ENCODE measurements at regions not wholly inside any gene's neighbourhood (a gene's known extent, or its start where the extent isn't known, plus 50 kb on each side); places are given as distances from the start of the nearest gene placed in this dataset.
"Not testable (repeated sequence)": the region's sequence is repeated elsewhere in the genome, so short reads cannot be mapped to it uniquely, and the experiment has no call there.

DNA sequence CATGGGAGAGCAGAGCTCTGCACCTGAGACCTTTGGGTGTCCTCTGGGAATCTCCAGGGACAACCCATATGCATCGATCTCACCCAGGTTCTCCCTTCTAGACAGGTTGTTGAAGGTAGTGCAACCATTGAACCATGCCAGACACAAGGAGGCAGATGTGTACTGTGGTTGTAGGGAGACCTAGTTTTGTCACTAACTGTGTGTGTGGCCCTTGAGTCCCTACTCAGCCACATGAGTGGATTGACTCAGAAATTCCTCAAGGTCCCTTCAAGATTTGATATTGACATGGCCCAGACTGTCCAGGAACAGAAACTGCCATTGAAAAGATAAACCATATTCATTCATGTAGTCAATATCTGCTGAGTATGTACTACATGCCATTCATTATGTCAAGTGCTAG, 396.4 kb upstream of the CCL2 start:
- Histone ChIP-seq H3K36me3 (replicated peaks) (no peaks in the 10 kb centered on the region), H3K4me1 (no peaks in the 10 kb centered on the region), H3K27me3 (ENCODE audit: low read depth) (no peaks in the 10 kb centered on the region; the same call in 1 of the 2 replicates), H3K9me3 (no peaks in the 10 kb centered on the region), H3K4me3 (no peak overlapping the region)
- in situ Hi-C loops (cut with MboI; ENCODE audit: low sequenced_read_pairs): no loop called here
- DNase-seq (ENCODE audit: low spot score in 2 of 2): no peak

DNA sequence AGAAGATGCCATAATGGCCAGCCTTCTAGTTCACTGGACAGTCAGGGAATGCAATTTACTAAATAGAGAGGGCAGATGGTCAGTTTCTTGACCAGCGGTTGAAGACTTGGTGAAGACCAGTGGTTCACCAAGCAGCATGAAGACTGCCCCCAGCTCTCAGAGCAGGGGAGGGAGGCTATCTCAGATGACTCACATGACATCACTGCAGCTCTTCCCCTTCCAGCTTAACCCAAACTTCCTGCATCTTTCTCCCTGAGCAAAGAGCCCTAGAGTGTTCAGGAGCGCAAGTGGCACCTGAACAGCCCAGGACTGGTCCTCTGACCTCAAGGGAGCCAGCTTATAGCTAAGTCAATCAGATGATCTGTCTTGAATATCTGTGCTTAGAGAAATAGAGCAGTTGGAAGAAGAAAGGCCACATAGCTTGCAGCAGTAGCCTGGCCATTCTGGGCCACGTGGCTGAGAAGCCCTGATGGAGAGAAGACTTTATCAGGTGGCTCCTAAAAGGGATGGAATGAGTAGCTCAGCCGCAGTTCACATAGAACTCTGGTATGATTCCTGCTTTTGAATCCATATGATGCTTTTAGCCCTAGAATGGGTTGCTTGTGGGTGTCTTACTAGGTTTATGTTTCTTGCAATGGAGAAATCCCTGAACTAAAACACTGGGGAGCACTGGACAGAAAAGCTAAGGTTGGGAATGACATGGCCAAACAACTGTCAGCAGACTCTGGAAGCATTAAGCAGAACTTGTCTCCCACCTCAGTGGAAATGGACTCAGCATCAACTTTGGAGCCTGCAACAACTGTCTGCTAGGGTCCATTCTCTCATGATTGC, 392.1 kb upstream of the CCL2 start:
- DNase-seq (ENCODE audit: low spot score in 2 of 2): no peak
- Histone ChIP-seq H3K4me3 (no peak overlapping the region), H3K36me3 (replicated peaks) (no peaks in the 10 kb centered on the region), H3K4me1 (no peaks in the 10 kb centered on the region), H3K27me3 (ENCODE audit: low read depth) (no peaks in the 10 kb centered on the region; the same call in 1 of the 2 replicates), H3K9me3 (no peaks in the 10 kb centered on the region)
- in situ Hi-C loops (cut with MboI; ENCODE audit: low sequenced_read_pairs): no loop called here

DNA sequence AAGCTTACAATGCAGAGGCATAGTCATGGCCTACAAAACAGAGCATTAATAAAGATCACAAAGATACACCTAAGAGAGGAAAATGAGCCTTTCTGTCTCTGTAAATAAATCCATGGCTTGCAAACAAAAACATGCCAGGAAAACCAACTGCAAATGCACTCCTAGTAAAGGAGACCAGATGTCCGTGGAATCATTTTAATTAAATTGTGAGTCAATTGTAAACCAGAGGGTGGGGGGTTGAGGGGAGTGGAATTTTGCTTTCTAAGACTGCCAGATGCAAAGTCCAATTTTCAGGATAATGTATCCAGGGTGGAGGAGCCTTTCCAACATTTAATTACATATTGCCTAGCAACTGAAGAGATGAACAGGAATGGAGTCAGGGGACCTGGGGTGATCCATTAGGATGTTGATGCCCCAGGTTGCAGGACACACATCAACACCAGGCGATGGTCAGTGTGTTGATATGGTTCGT, 390.3 kb upstream of the CCL2 start:
- Histone ChIP-seq H3K4me1 (no peaks in the 10 kb centered on the region), H3K36me3 (replicated peaks) (no peaks in the 10 kb centered on the region)
- in situ Hi-C loops (cut with MboI; ENCODE audit: low sequenced_read_pairs): no loop called here

DNA sequence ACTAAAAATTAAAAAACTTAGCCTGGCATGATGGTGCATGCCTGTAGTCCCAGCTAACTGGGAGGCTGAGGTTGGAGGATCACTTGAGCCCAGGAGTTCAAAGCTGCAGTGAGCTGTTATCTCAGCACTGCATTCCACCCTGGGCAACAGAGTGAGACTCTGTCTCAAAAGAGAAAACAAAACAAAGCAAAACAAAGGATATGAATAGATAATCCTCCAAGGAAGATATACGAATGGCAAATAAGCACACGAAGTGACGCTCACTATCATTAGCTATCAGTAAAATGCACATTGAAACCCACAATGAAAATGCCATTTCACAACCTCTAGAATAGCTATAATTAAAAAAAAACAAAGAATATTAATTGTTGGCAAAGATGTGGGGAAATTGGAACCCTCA, 386.2 kb upstream of the CCL2 start:
- DNase-seq (ENCODE audit: low spot score in 2 of 2): no peak
- Histone ChIP-seq H3K4me3 (no peak overlapping the region), H3K27me3 (ENCODE audit: low read depth) (no peaks in the 10 kb centered on the region), H3K4me1 (no peaks in the 10 kb centered on the region), H3K9me3 (no peaks in the 10 kb centered on the region), H3K36me3 (replicated peaks) (no peaks in the 10 kb centered on the region)
- in situ Hi-C loops (cut with MboI; ENCODE audit: low sequenced_read_pairs): no loop called here

More for the DNA sequence above, 390.3 kb upstream of the CCL2 start:
- no peaks in the 10 kb centered on the region; the same call in 1 of the 2 replicates for H3K27me3 ChIP-seq (ENCODE audit: low read depth)
- DNase-seq (ENCODE audit: low spot score in 2 of 2): no peak
- no peaks in the 10 kb centered on the region for H3K9me3 ChIP-seq
- H3K4me3 ChIP-seq: no peak overlapping the region

DNA sequence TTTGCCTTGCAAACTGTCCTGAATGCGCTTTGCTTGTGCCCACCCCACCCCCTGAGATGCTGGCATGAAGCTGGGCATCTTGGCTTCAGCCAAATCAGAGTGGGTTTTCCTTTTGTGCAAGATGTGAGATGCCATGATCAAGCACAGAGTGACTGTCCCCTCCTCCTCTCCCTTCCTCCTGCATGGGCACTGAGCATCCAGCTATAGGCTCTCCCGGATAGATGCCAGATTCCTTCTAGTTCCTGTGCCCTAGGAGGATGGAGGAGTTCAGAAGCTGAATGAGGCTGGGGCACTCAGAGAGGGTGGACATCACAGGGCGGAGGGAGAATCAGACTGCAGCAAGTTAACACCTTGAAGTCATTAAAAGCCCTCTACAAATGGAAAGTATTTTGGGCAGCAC, 384.1 kb upstream of the CCL2 start:
- in situ Hi-C loops (cut with MboI; ENCODE audit: low sequenced_read_pairs): no loop called here
- DNase-seq (ENCODE audit: low spot score in 2 of 2): no peak
- no peaks in the 10 kb centered on the region for H3K36me3 ChIP-seq (replicated peaks)

DNA sequence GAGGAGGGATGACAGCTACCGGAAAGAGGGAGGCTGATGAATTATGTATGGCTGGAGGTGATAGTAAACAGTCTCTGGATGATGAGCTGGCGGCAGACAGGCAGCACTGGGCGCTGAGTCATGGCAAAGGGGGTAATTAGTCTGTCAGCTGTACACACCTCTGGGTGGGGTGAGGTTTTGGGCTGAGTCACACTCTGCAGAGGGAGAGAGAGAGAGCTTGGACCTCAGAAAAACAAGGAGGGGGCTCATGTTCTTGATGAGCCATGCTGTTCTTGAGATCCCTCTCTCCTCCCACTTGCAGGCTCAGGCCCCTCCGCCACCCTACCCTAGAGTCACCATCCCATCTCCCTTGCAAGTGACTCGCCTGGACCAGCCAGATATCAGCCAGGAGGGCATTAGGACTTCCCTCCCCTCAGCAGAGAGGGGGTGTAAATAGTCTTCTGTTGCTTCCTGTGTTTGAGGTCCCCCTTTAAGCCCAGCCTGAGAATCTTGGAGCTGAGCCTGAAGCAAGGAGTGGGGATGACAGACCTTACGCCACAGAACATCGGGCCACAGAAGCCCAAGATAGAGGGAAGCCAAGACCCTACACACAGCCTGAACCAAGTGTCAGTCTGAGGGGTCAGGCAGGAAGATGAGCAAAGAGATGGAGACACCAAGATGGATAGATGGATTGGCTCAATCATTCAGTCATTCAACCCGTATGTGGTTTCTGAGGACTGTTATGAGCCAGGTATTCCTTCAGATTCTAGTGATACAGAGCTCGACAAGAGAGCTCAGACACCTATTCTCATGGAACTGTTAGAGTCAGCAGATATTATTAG, 383.2 kb upstream of the CCL2 start:
- in situ Hi-C loops (cut with MboI; ENCODE audit: low sequenced_read_pairs): no loop called here
- H3K36me3 ChIP-seq (replicated peaks): no peaks in the 10 kb centered on the region
- no peaks in the 10 kb centered on the region for H3K4me1 ChIP-seq
- DNase-seq (ENCODE audit: low spot score in 2 of 2): no peak
- H3K4me3 ChIP-seq: no peak overlapping the region
- H3K27me3 ChIP-seq (ENCODE audit: low read depth): no peaks in the 10 kb centered on the region
- no peaks in the 10 kb centered on the region for H3K9me3 ChIP-seq

More for the DNA sequence above, 384.1 kb upstream of the CCL2 start:
- H3K27me3 ChIP-seq (ENCODE audit: low read depth): no peaks in the 10 kb centered on the region
- no peaks in the 10 kb centered on the region for H3K9me3 ChIP-seq
- no peaks in the 10 kb centered on the region for H3K4me1 ChIP-seq
- H3K4me3 ChIP-seq: no peak overlapping the region

DNA sequence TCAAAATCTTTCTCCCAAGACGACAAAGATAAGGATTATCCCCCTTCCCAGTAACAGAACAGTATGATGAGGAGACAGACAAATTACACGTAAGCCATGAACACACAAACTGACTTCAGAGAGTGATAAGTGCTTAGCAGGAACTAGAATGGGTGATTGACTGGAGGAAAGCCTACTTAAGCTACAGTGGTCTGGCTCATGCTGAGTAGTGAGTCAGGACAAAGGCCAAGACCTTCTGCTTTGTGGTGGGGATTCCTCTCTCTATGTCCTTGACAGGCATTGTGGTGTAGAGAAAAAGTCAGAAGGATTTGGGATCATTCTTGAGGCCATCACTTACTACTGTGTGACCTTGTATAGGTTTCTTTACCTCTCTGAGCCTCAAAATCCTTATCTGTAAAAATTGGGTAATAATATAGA, 381.9 kb upstream of the CCL2 start:
- no peaks in the 10 kb centered on the region for H3K27me3 ChIP-seq (ENCODE audit: low read depth)
- no peaks in the 10 kb centered on the region for H3K9me3 ChIP-seq
- no peak for DNase-seq (ENCODE audit: low spot score in 2 of 2)
- H3K4me1 ChIP-seq: no peaks in the 10 kb centered on the region
- H3K36me3 ChIP-seq (replicated peaks): no peaks in the 10 kb centered on the region
- in situ Hi-C loops (cut with MboI; ENCODE audit: low sequenced_read_pairs): no loop called here
- no peak overlapping the region for H3K4me3 ChIP-seq

DNA sequence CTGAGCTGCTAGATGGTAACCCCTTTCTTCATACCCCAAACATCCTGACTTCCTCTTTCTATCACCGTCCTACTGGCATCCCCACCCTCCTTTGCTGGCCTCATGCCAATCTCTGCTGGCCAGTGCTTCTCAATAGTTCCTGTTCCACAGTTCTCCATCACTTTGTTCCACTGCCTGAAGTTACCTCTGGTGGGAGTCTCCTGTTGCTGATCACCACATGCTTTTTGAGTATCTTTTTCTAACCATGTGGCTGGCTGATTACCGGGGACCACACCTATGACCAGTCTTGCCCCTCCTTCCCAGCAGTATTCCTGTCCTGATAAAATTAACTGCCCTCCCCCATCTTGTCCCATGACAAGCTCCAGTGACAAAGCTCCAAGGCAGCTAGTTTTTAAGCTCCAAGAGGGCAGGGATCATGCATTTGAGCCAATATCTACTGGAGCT, 380.4 kb upstream of the CCL2 start:
- DNase-seq (ENCODE audit: low spot score in 2 of 2): no peak
- Histone ChIP-seq H3K27me3 (ENCODE audit: low read depth) (no peaks in the 10 kb centered on the region), H3K4me3 (no peak overlapping the region), H3K36me3 (replicated peaks) (no peaks in the 10 kb centered on the region), H3K9me3 (no peaks in the 10 kb centered on the region), H3K4me1 (no peaks in the 10 kb centered on the region)
- in situ Hi-C loops (cut with MboI; ENCODE audit: low sequenced_read_pairs): no loop called here

DNA sequence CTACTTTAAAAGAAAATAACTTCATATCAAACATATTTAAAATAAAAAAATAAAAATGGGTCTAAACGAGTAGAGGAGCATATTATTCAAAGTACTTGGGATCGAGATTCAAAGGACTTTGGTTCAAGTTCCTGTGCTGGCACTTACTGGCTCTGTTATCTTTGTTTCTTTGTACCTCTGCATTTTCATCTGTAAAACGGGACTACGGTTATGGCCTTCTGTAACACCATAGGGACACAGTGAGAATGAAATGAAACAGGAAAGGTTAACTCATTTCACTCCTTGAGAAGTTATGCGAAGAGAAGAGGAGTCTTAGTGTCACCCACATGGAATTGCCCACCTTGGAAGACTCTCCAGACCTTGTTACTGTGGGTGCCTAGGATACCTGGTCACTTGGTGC, 379.1 kb upstream of the CCL2 start:
- in situ Hi-C loops (cut with MboI; ENCODE audit: low sequenced_read_pairs): no loop called here
- no peak overlapping the region for H3K4me3 ChIP-seq
- H3K9me3 ChIP-seq: no peaks in the 10 kb centered on the region

DNA sequence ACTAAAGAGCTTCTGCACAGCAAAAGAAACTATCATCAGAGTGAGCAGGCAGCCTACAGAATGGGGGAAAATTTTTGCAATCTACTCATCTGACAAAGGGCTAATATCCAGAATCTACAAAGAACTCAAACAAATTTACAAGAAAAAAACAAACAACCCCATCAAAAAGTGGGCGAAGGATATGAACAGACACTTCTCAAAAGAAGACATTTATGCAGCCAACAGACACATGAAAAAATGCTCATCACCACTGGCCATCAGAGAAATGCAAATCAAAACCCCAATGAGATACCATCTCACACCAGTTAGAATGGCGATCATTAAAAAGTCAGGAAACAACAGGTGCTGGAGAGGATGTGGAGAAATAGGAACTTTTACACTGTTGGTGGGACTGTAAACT, 372.8 kb upstream of the CCL2 start:
- H3K4me1 ChIP-seq; H3K36me3 ChIP-seq (replicated peaks); in situ Hi-C loops (cut with MboI; ENCODE audit: low sequenced_read_pairs); H3K9me3 ChIP-seq; H3K4me3 ChIP-seq; H3K27me3 ChIP-seq (ENCODE audit: low read depth); DNase-seq (ENCODE audit: low spot score in 2 of 2): not testable (repeated sequence)

More for the DNA sequence above, 379.1 kb upstream of the CCL2 start:
- Histone ChIP-seq H3K27me3 (ENCODE audit: low read depth) (no peaks in the 10 kb centered on the region), H3K4me1 (no peaks in the 10 kb centered on the region), H3K36me3 (replicated peaks) (no peaks in the 10 kb centered on the region)
- no peak for DNase-seq (ENCODE audit: low spot score in 2 of 2)

DNA sequence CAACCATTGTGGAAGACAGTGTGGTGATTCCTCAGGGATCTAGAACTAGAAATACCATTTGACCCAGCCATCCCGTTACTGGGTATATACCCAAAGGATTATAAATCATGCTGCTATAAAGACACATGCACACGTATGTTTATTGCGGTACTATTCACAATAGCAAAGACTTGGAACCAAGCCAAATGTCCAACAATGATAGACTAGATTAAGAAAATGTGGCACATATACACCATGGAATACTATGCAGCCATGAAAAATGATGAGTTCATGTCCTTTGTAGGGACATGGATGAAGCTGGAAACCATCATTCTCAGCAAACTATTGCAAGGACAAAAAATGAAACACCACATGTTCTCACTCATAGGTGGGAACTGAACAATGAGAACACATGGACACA, 372.4 kb upstream of the CCL2 start:
- H3K36me3 ChIP-seq (replicated peaks); H3K4me3 ChIP-seq; DNase-seq (ENCODE audit: low spot score in 2 of 2); H3K9me3 ChIP-seq; H3K27me3 ChIP-seq (ENCODE audit: low read depth); H3K4me1 ChIP-seq; in situ Hi-C loops (cut with MboI; ENCODE audit: low sequenced_read_pairs): not testable (repeated sequence)

DNA sequence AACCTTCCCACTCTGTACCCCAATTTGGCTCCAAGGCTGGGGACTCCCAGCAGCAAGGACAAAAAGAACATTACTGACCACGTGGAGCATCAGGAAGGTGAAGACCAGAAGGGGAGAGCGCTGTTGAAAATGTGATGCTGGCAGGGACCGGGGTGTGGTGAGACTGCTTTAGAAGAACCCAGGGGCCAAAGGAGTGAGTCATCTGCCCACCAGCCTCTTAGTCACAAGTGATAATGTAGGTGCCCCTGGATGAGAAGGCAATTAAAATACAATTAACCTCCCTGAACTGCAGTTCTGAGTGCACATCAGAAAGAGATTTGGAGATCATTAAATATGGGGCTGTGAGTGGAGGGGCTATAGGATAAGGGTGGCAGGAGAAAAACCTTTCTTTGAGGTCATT, 366.6 kb upstream of the CCL2 start:
- in situ Hi-C loops (cut with MboI; ENCODE audit: low sequenced_read_pairs): no loop called here
- Histone ChIP-seq H3K9me3 (no peaks in the 10 kb centered on the region), H3K4me1 (no peaks in the 10 kb centered on the region), H3K27me3 (ENCODE audit: low read depth) (no peaks in the 10 kb centered on the region), H3K36me3 (replicated peaks) (no peaks in the 10 kb centered on the region), H3K4me3 (no peak overlapping the region)
- no peak for DNase-seq (ENCODE audit: low spot score in 2 of 2)

DNA sequence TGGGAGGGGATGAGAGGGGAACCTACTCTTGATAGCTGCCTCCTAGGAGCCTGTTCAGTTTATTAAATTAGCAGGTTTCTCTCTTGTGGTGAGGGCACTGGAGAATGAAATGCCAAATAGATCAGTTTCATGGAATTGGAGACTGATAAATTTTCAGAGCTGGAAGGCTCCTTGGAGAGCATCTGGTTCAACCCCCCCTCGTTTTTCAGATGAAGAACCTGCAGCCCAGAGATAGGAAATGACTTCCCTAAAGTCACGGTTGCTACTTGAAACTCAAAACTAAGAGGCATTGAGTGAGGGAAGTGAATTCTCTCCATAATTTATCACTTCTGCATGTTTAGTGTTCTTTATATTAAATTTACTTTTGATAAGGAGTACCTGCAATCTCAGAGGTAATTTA, 366.0 kb upstream of the CCL2 start:
- in situ Hi-C loops (cut with MboI; ENCODE audit: low sequenced_read_pairs): no loop called here
- no peak overlapping the region for H3K4me3 ChIP-seq
- no peaks in the 10 kb centered on the region for H3K4me1 ChIP-seq
- H3K9me3 ChIP-seq: no peaks in the 10 kb centered on the region
- no peaks in the 10 kb centered on the region for H3K27me3 ChIP-seq (ENCODE audit: low read depth)
- DNase-seq (ENCODE audit: low spot score in 2 of 2): no peak
- H3K36me3 ChIP-seq (replicated peaks): no peaks in the 10 kb centered on the region

DNA sequence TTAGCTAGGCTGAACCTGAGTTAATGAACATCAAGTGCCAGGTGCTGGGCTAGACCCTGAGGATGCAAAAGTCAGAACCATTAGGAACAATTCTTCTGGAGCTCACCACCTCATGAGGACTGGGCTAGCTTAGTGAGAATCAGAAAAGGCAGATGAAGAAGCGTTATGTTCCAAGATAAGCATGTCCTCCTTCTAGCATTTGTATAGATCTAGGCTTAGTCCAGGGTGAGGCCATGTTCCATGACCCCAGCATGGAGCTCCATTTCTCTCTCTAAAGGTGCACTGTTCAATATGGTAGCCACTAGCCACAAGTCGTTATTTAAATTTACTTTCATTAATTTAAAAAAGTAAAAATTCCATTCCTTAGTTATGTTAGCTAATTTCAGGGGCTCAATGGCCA, 365.3 kb upstream of the CCL2 start:
- DNase-seq (ENCODE audit: low spot score in 2 of 2): no peak
- in situ Hi-C loops (cut with MboI; ENCODE audit: low sequenced_read_pairs): no loop called here
- no peaks in the 10 kb centered on the region for H3K27me3 ChIP-seq (ENCODE audit: low read depth)

More for the DNA sequence above, 365.3 kb upstream of the CCL2 start:
- Histone ChIP-seq H3K36me3 (replicated peaks) (no peaks in the 10 kb centered on the region), H3K4me3 (no peak overlapping the region), H3K4me1 (no peaks in the 10 kb centered on the region), H3K9me3 (no peaks in the 10 kb centered on the region)

Measured in HAP-1 (cell line).